ENCODE measurements at regions not wholly inside any gene's neighbourhood (a gene's known extent, or its start where the extent isn't known, plus 50 kb on each side); places are given as distances from the start of the nearest gene placed in this dataset.

- DNase-seq, result no peak
Observed at GRCh38 chr18:25630682-25631081, 278.7 kb upstream of the ZNF521 start.

GRCh38 chr18:25621682-25622081, 269.7 kb upstream of the ZNF521 start:
- no peak for DNase-seq

GRCh38 chr18:25621144-25621543, 269.2 kb upstream of the ZNF521 start:
- DNase-seq, result no peak

GRCh38 chr18:25614168-25614567, 262.2 kb upstream of the ZNF521 start:
- no peak for DNase-seq

- no peak for DNase-seq
Observed at GRCh38 chr18:25612466-25612865, 260.5 kb upstream of the ZNF521 start.

GRCh38 chr18:25608091-25608490, 256.1 kb upstream of the ZNF521 start:
- DNase-seq, result no peak

- no peak for DNase-seq
Observed at GRCh38 chr18:25604894-25605597, 253.1 kb upstream of the ZNF521 start.

GRCh38 chr18:25604196-25604893, 252.4 kb upstream of the ZNF521 start:
- DNase-seq, result no peak

- DNase-seq, result no peak
Observed at GRCh38 chr18:25599443-25599842, 247.5 kb upstream of the ZNF521 start.

GRCh38 chr18:25597476-25597875, 245.5 kb upstream of the ZNF521 start:
- no peak for DNase-seq

GRCh38 chr18:25595274-25596060, 243.5 kb upstream of the ZNF521 start:
- no peak for DNase-seq

- no peak for DNase-seq
Observed at GRCh38 chr18:25594351-25594750, 242.4 kb upstream of the ZNF521 start.

GRCh38 chr18:25592804-25593360, 240.9 kb upstream of the ZNF521 start:
- DNase-seq, result no peak

- no peak for DNase-seq
Observed at GRCh38 chr18:25590456-25590855, 238.5 kb upstream of the ZNF521 start.

- DNase-seq, result no peak
Observed at GRCh38 chr18:25587545-25587944, 235.6 kb upstream of the ZNF521 start.

- DNase-seq, result no peak
Observed at GRCh38 chr18:25568986-25569385, 217.0 kb upstream of the ZNF521 start.

- DNase-seq, result no peak
Observed at GRCh38 chr18:25563816-25564683, 212.1 kb upstream of the ZNF521 start.

GRCh38 chr18:25563346-25563745, 211.4 kb upstream of the ZNF521 start:
- DNase-seq, result no peak

- no peak for DNase-seq
Observed at GRCh38 chr18:25561918-25562317, 210.0 kb upstream of the ZNF521 start.

- no peak for DNase-seq
Observed at GRCh38 chr18:25560369-25560768, 208.4 kb upstream of the ZNF521 start.

- DNase-seq, result no peak
Observed at GRCh38 chr18:25557011-25557410, 205.0 kb upstream of the ZNF521 start.

- no peak for DNase-seq
Observed at GRCh38 chr18:25553631-25554263, 201.8 kb upstream of the ZNF521 start.
